ENCODE measurements at regions not wholly inside any gene's neighbourhood (a gene's known extent, or its start where the extent isn't known, plus 50 kb on each side); places are given as distances from the start of the nearest gene placed in this dataset.

DNA sequence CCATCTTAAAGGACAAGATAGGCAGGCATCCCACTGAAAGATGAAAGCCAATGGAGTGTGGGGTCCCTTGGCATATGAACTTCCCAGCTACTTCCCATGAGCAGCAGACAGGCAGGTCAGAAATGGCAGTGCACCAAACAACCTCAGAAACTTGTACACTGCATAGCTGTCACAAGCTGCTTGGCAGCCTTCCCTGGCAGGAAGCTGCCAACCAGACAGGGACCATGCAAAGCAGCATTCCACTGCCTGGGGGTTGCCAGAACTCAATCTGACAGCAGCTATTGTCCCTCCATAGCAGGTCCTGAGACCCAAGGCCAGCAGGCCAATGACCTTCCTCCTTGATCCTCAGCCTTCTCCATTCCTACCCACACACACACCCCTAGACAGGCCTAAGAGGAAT, 139.5 kb downstream of the PLCE1 start:
- TF ChIP-seq, protein P1, sequence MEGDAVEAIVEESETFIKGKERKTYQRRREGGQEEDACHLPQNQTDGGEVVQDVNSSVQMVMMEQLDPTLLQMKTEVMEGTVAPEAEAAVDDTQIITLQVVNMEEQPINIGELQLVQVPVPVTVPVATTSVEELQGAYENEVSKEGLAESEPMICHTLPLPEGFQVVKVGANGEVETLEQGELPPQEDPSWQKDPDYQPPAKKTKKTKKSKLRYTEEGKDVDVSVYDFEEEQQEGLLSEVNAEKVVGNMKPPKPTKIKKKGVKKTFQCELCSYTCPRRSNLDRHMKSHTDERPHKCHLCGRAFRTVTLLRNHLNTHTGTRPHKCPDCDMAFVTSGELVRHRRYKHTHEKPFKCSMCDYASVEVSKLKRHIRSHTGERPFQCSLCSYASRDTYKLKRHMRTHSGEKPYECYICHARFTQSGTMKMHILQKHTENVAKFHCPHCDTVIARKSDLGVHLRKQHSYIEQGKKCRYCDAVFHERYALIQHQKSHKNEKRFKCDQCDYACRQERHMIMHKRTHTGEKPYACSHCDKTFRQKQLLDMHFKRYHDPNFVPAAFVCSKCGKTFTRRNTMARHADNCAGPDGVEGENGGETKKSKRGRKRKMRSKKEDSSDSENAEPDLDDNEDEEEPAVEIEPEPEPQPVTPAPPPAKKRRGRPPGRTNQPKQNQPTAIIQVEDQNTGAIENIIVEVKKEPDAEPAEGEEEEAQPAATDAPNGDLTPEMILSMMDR (IDR thresholded peaks at IDR 0.05) = no peak
- no peak for TF ChIP-seq POLR2A (IDR thresholded peaks at IDR 0.05)
- TF ChIP-seq EP300 (IDR thresholded peaks at IDR 0.05) = no peak
